Stimulated activated CD8-positive, alpha-beta memory T cell treated with anti-CD3 and anti-CD28 coated beads, Interleukin-2, amount 100 ng/mL, for 1 hour (primary cell): ENCODE measurements at regions not wholly inside any gene's neighbourhood (a gene's known extent, or its start where the extent isn't known, plus 50 kb on each side); places are given as distances from the start of the nearest gene placed in this dataset.
"Not testable (repeated sequence)": the region's sequence is repeated elsewhere in the genome, so short reads cannot be mapped to it uniquely, and the experiment has no call there.

ENCODE experiments used
- DNase-seq, 2 donors: peaks; one replicate each; pipeline ENCODE4 v3.0.0-alpha.2; 2020; ENCODE audit warnings: low read depth in 2 of 2

GRCh38 chr5:162796507-162796906 is 640.9 kb upstream of the CCNG1 start:
- DNase-seq, result no peak

GRCh38 chr5:162800301-162800700 is 637.1 kb upstream of the CCNG1 start:
- no peak for DNase-seq

- no peak for DNase-seq
These were observed 636.2 kb upstream of the CCNG1 start for GRCh38 chr5:162801235-162801634.

- no peak for DNase-seq
These were observed 631.2 kb upstream of the CCNG1 start for GRCh38 chr5:162806195-162806594.

GRCh38 chr5:162811071-162811470 is 626.3 kb upstream of the CCNG1 start:
- DNase-seq, result no peak

- no peak for DNase-seq
These were observed 620.6 kb upstream of the CCNG1 start for GRCh38 chr5:162816816-162817215.

- DNase-seq, result no peak
These were observed 620.0 kb upstream of the CCNG1 start for GRCh38 chr5:162817364-162817763.

GRCh38 chr5:162821664-162822063 is 615.7 kb upstream of the CCNG1 start:
- not testable (repeated sequence) for DNase-seq

- no peak for DNase-seq
These were observed 613.0 kb upstream of the CCNG1 start for GRCh38 chr5:162824360-162824759.

GRCh38 chr5:162837155-162837554 is 600.2 kb upstream of the CCNG1 start:
- no peak for DNase-seq

GRCh38 chr5:162842727-162843126 is 594.7 kb upstream of the CCNG1 start:
- DNase-seq, result no peak

GRCh38 chr5:162852134-162852533 is 585.3 kb upstream of the CCNG1 start:
- no peak for DNase-seq

GRCh38 chr5:162858770-162859169 is 578.6 kb upstream of the CCNG1 start:
- DNase-seq, result no peak

GRCh38 chr5:162870966-162871365 is 566.4 kb upstream of the CCNG1 start:
- no peak for DNase-seq

GRCh38 chr5:162882629-162883028 is 554.8 kb upstream of the CCNG1 start:
- DNase-seq, result no peak

- DNase-seq, result no peak
These were observed 550.7 kb upstream of the CCNG1 start for GRCh38 chr5:162886717-162887116.

- DNase-seq, result no peak
These were observed 549.1 kb upstream of the CCNG1 start for GRCh38 chr5:162888268-162888667.

GRCh38 chr5:162911873-162912272 is 525.5 kb upstream of the CCNG1 start:
- DNase-seq, result no peak

- DNase-seq, result no peak
These were observed 521.0 kb upstream of the CCNG1 start for GRCh38 chr5:162916368-162916767.

- no peak for DNase-seq
These were observed 508.3 kb upstream of the CCNG1 start for GRCh38 chr5:162929104-162929503.

- no peak for DNase-seq
These were observed 505.9 kb upstream of the CCNG1 start for GRCh38 chr5:162931501-162931900.

- no peak for DNase-seq
These were observed 497.4 kb upstream of the CCNG1 start for GRCh38 chr5:162939991-162940390.

GRCh38 chr5:162948677-162949076 is 488.7 kb upstream of the CCNG1 start:
- no peak for DNase-seq

- DNase-seq, result no peak
These were observed 480.8 kb upstream of the CCNG1 start for GRCh38 chr5:162956570-162956969.

GRCh38 chr5:162964144-162964543 is 473.3 kb upstream of the CCNG1 start:
- DNase-seq, result not testable (repeated sequence)
